CMK (cell line): ENCODE measurements at regions not wholly inside any gene's neighbourhood (a gene's known extent, or its start where the extent isn't known, plus 50 kb on each side); places are given as distances from the start of the nearest gene placed in this dataset.
"Not testable (repeated sequence)": the region's sequence is repeated elsewhere in the genome, so short reads cannot be mapped to it uniquely, and the experiment has no call there.

ENCODE experiments used
- DNase-seq: peaks from one replicate; pipeline ENCODE4 v3.0.0-alpha.2; 2010; ENCODE audit warnings: low read depth

GRCh38 chr1:184888505-184888904 is 85.8 kb downstream of the NIBAN1 start:
- DNase-seq = no peak

- no peak for DNase-seq
Measured at GRCh38 chr1:184882957-184883815, 91.1 kb downstream of the NIBAN1 start.

- no peak for DNase-seq
Measured at GRCh38 chr1:184881941-184882913, 92.1 kb downstream of the NIBAN1 start.

GRCh38 chr1:184879876-184880557 is 94.3 kb downstream of the NIBAN1 start:
- DNase-seq = no peak

GRCh38 chr1:184878602-184879001 is 95.7 kb downstream of the NIBAN1 start:
- no peak for DNase-seq

- DNase-seq = no peak
Measured at GRCh38 chr1:184878002-184878401, 96.3 kb downstream of the NIBAN1 start.

GRCh38 chr1:184876015-184876414 is 98.3 kb downstream of the NIBAN1 start:
- not testable (repeated sequence) for DNase-seq

GRCh38 chr1:184875218-184875617 is 99.1 kb downstream of the NIBAN1 start:
- DNase-seq = no peak

GRCh38 chr1:184870319-184870718 is 104.0 kb downstream of the NIBAN1 start:
- no peak for DNase-seq

GRCh38 chr1:184867866-184868689 is 106.2 kb downstream of the NIBAN1 start:
- no peak for DNase-seq

GRCh38 chr1:184866991-184867788 is 107.1 kb downstream of the NIBAN1 start:
- DNase-seq = peak; percentile 15

GRCh38 chr1:184866586-184866985 is 107.7 kb downstream of the NIBAN1 start:
- DNase-seq = no peak

GRCh38 chr1:184865831-184866230 is 108.5 kb downstream of the NIBAN1 start:
- DNase-seq = no peak

GRCh38 chr1:184861755-184862336 is 107.2 kb upstream of the EDEM3 start:
- no peak for DNase-seq

- DNase-seq = no peak
Measured at GRCh38 chr1:184860985-184861754, 106.5 kb upstream of the EDEM3 start.

GRCh38 chr1:184860535-184860934 is 105.9 kb upstream of the EDEM3 start:
- DNase-seq = no peak

GRCh38 chr1:184859381-184860105 is 104.9 kb upstream of the EDEM3 start:
- no peak for DNase-seq

- no peak for DNase-seq
Measured at GRCh38 chr1:184858288-184858687, 103.6 kb upstream of the EDEM3 start.
